OCI-LY7 (cell line): ENCODE measurements at regions not wholly inside any gene's neighbourhood (a gene's known extent, or its start where the extent isn't known, plus 50 kb on each side); places are given as distances from the start of the nearest gene placed in this dataset.

Experiments used
- BruUV-seq: library from RNA; stranded (reverse); fragments of 400-500 nt; replicated peaks from 2 replicates; lab custom pipeline; 2021; lab: Mats Ljungman, UMichigan
- CTCF ChIA-PET: fragments of 300-600 bp; sonication (Branson Sonifier 250); formaldehyde crosslinking; loops from one replicate; lab custom pipeline; 2022; ENCODE audit warnings: antibody characterized with exemption; ENCODE audit not compliant: unreplicated experiment; lab: Charles Lee
- POLR2A ChIA-PET: fragments of 300-600 bp; sonication (Branson Sonifier 250); formaldehyde crosslinking; loops from one replicate; lab custom pipeline; 2022; ENCODE audit warnings: antibody characterized with exemption; lab: Charles Lee
- DNase-seq: peaks from one replicate; pipeline ENCODE4 v3.0.0-alpha.2; 2015; ENCODE audit warnings: low spot score
- H2AFZ ChIP-seq: fragments of 200-600 bp; sonication (generic), shearing (Covaris generic); 2 replicates; pipeline ENCODE4 v1.6.1; 2014; ENCODE audit warnings: mild to moderate bottlenecking, antibody characterized with exemption, low read length, moderate library complexity
- H3K27ac ChIP-seq: fragments of 200-600 bp; sonication (generic); 2 replicates; pipeline ENCODE4 v1.5.1; 2014; ENCODE audit warnings: mixed run types, low read depth, mild to moderate bottlenecking, moderate library complexity, low read length, inconsistent platforms; ENCODE audit not compliant: poor library complexity, severe bottlenecking
- H3K36me3 ChIP-seq: fragments of 200-600 bp; sonication (generic); 2 replicates; pipeline ENCODE4 v1.6.1; 2014; ENCODE audit warnings: mild to moderate bottlenecking, antibody characterized with exemption, low read length, moderate library complexity, mixed read lengths; ENCODE audit not compliant: insufficient read depth
- H3K4me1 ChIP-seq: fragments of 200-600 bp; sonication (generic); 2 replicates; pipeline ENCODE4 v1.5.1; 2014; ENCODE audit warnings: mild to moderate bottlenecking, low read length; ENCODE audit not compliant: insufficient read depth, poor library complexity, severe bottlenecking
- H3K4me2 ChIP-seq: fragments of 200-600 bp; sonication (generic); 2 replicates; pipeline ENCODE4 v1.6.1; 2014; ENCODE audit warnings: mild to moderate bottlenecking, low read length
- H3K4me3 ChIP-seq: fragments of 200-600 bp; sonication (generic); 2 replicates; pipeline ENCODE4 v1.5.1; 2014; ENCODE audit warnings: mild to moderate bottlenecking, low read depth, low read length; ENCODE audit not compliant: poor library complexity, severe bottlenecking
- H3K79me2 ChIP-seq: fragments of 200-600 bp; sonication (generic); 2 replicates; pipeline ENCODE4 v1.6.1; 2016; ENCODE audit warnings: low read depth, mild to moderate bottlenecking, low read length, moderate library complexity, mixed read lengths; ENCODE audit not compliant: insufficient read depth
- H3K9me2 ChIP-seq: fragments of 200-600 bp; sonication (generic); 2 replicates; pipeline ENCODE4 v1.6.1; 2016; ENCODE audit warnings: mild to moderate bottlenecking, low read length, mixed read lengths; ENCODE audit not compliant: insufficient read depth
- H3K9me3 ChIP-seq: fragments of 200-600 bp; sonication (generic); 2 replicates; pipeline ENCODE4 v1.6.1; 2014; ENCODE audit warnings: mild to moderate bottlenecking, mixed run types, low read length, mixed read lengths
- H4K20me1 ChIP-seq: fragments of 200-600 bp; sonication (generic); 2 replicates; pipeline ENCODE4 v1.6.1; 2014; ENCODE audit warnings: mild to moderate bottlenecking, antibody characterized with exemption, low read length, moderate library complexity, mixed read lengths; ENCODE audit not compliant: insufficient read depth
- EZH2phosphoT487 ChIP-seq: fragments of 200-600 bp; sonication (generic); IDR thresholded peaks from 2 replicates; pipeline ENCODE4 v1.6.1; 2018; ENCODE audit warnings: low read depth, borderline replicate concordance, mild to moderate bottlenecking, mixed run types, antibody characterized with exemption, low read length, moderate library complexity, mixed read lengths
- intact Hi-C: fragments of 100-400 bp; cut with micrococcal nuclease; formaldehyde crosslinking; loops from one replicate; pipeline ENCODE4 v1.10.0; 2022; ENCODE audit not compliant: unreplicated experiment
- TF ChIP-seq, protein P1 (sequence below): fragments of 200-600 bp; sonication (generic); conservative IDR thresholded peaks from 2 replicates; pipeline ENCODE4 v1.5.1; 2014; ENCODE audit warnings: mild to moderate bottlenecking, antibody characterized with exemption, low read length, moderate library complexity, mixed read lengths

DNA sequence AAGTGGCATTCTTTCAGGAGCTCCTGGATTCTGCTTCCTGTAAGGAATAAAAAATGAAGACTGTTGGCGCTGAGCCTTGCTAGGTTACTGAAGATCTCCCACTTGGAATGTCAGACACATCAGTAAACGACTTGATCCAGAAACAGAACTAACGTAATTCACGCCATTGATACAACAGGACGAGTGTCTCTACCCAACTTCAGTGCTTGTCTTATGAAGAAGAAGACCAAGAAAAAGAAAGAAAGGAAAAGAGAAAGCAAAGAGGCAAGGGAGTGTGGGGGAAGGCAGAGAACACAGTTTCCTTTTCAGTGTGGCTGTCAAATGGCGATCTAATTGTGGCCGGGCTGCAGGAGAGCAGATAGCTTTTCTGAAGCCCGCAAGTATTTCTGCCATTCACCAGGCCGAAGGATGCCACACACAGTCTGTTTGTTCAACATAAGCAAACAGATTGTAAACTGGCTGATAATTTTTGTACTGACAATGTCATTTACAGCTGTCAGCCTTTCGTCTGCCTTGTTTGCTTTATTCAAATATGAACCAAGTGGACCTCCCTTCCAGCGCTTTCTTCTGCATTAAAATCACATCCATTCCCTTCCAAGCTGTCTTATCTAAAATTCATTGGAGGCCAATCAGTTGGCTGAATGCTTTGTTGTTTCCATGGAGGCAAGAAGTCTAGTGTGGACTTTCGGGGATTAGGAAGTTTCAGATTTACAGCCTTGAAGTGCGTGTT lies 180.6 kb downstream of the FOXA2 start:
- no TSS peak for BruUV-seq
- Histone ChIP-seq H3K79me2 (no peaks in the 10 kb centered on the region), H3K27ac (no peak overlapping the region), H3K4me1 (no peaks in the 10 kb centered on the region), H3K4me3 (no peak overlapping the region), H2AFZ (no peak overlapping the region), H3K9me2 (no peaks in the 10 kb centered on the region), H3K4me2 (no peak overlapping the region), H3K36me3 (no peaks in the 10 kb centered on the region), H4K20me1 (no peaks in the 10 kb centered on the region), H3K9me3 (no peaks in the 10 kb centered on the region)
- no peak for DNase-seq
- ChIA-PET POLR2A (interaction anchor here (0.6 kb wide), 1 partner anchor 1121 kb away, joined by 6 read pairs; no protein-coding TSS in a partner anchor), CTCF (no interaction called here)
- intact Hi-C loops = no loop called here
- TF ChIP-seq, protein P1, sequence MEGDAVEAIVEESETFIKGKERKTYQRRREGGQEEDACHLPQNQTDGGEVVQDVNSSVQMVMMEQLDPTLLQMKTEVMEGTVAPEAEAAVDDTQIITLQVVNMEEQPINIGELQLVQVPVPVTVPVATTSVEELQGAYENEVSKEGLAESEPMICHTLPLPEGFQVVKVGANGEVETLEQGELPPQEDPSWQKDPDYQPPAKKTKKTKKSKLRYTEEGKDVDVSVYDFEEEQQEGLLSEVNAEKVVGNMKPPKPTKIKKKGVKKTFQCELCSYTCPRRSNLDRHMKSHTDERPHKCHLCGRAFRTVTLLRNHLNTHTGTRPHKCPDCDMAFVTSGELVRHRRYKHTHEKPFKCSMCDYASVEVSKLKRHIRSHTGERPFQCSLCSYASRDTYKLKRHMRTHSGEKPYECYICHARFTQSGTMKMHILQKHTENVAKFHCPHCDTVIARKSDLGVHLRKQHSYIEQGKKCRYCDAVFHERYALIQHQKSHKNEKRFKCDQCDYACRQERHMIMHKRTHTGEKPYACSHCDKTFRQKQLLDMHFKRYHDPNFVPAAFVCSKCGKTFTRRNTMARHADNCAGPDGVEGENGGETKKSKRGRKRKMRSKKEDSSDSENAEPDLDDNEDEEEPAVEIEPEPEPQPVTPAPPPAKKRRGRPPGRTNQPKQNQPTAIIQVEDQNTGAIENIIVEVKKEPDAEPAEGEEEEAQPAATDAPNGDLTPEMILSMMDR = no peak
- no peak for TF ChIP-seq EZH2phosphoT487

DNA sequence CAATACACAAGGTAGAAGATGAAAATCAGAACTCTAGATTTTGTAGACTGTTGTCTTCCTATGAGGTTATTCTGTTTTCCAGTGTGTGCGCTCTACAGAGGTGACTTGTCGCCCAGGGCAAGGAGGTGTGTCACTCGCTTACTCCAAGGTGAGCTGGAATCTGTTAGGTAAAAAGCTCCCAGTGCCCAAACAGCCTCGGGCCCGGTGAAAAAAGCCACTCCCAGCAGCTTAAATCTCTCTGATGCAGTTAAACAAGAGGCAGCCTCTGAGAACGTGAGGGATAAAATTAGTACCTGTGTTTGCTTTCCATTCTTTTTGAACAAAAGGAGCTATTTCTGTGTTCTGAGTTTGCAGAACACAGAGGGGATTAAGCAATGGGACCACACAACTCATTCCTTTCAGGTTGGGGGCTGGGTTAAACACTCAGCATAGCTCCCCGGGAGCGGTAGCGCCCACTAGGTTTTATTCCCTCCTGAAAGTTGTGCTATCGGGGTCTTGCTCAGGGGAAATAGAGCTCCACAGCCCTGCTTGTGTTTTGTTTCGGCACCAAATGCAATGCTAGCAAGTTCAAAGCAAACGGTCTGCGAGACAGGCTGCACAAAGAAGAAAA lies 181.2 kb downstream of the FOXA2 start:
- no peak overlapping the region for H3K4me3 ChIP-seq
- TF ChIP-seq EZH2phosphoT487 = no peak
- TF ChIP-seq, protein P1 = no peak

DNA sequence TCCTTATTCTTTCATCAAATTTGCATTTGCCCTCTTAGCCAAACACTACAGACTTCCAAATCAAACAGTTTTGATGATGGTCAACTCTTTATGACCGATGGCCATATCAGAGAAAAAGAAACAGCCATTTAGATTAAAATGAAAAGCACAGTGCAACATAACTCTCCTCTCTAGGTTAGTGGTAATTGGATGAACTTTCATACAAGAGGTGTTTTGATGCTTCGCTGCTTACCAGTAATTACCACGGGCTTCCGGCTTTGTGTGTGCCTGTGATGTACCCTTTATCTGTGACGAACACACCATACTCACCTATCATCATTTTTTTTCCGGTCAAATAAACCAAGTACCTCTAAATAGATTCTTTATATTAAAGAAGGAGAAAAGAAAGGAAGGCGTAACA lies 181.8 kb downstream of the FOXA2 start:
- Histone ChIP-seq H4K20me1 (no peaks in the 10 kb centered on the region), H3K9me2 (no peaks in the 10 kb centered on the region), H3K4me3 (no peak overlapping the region), H3K4me1 (no peaks in the 10 kb centered on the region), H3K27ac (no peak overlapping the region), H3K4me2 (no peak overlapping the region), H3K79me2 (no peaks in the 10 kb centered on the region), H3K36me3 (no peaks in the 10 kb centered on the region), H3K9me3 (no peaks in the 10 kb centered on the region), H2AFZ (no peak overlapping the region)
- ChIA-PET POLR2A (no interaction called here), CTCF (no interaction called here)
- DNase-seq = no peak
- TF ChIP-seq, protein P1 = no peak
- intact Hi-C loops = no loop called here
- no TSS peak for BruUV-seq

More for the DNA sequence above, 181.2 kb downstream of the FOXA2 start:
- intact Hi-C loops = no loop called here
- H3K4me2 ChIP-seq = no peak overlapping the region
- DNase-seq = no peak
- POLR2A ChIA-PET = interaction anchor here (0.6 kb wide), 1 partner anchor 1121 kb away, joined by 6 read pairs; no protein-coding TSS in a partner anchor
- H3K9me3 ChIP-seq = no peaks in the 10 kb centered on the region
- CTCF ChIA-PET = no interaction called here
- BruUV-seq = no TSS peak
- no peaks in the 10 kb centered on the region for H3K4me1 ChIP-seq
- H2AFZ ChIP-seq = no peak overlapping the region
- no peaks in the 10 kb centered on the region for H3K79me2 ChIP-seq
- no peaks in the 10 kb centered on the region for H3K36me3 ChIP-seq
- no peaks in the 10 kb centered on the region for H3K9me2 ChIP-seq
- H3K27ac ChIP-seq = no peak overlapping the region
- no peaks in the 10 kb centered on the region for H4K20me1 ChIP-seq
